ENCODE measurements at regions not wholly inside any gene's neighbourhood (a gene's known extent, or its start where the extent isn't known, plus 50 kb on each side); places are given as distances from the start of the nearest gene placed in this dataset.

GRCh38 chr5:121737120-121737519, 114.6 kb upstream of the FTMT start:
- TF ChIP-seq, protein P1, sequence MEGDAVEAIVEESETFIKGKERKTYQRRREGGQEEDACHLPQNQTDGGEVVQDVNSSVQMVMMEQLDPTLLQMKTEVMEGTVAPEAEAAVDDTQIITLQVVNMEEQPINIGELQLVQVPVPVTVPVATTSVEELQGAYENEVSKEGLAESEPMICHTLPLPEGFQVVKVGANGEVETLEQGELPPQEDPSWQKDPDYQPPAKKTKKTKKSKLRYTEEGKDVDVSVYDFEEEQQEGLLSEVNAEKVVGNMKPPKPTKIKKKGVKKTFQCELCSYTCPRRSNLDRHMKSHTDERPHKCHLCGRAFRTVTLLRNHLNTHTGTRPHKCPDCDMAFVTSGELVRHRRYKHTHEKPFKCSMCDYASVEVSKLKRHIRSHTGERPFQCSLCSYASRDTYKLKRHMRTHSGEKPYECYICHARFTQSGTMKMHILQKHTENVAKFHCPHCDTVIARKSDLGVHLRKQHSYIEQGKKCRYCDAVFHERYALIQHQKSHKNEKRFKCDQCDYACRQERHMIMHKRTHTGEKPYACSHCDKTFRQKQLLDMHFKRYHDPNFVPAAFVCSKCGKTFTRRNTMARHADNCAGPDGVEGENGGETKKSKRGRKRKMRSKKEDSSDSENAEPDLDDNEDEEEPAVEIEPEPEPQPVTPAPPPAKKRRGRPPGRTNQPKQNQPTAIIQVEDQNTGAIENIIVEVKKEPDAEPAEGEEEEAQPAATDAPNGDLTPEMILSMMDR (IDR thresholded peaks at IDR 0.05; ENCODE audit: low read depth, low read length, poor library complexity, severe bottlenecking) = no peak
- no peak for TF ChIP-seq EZH2phosphoT487 (IDR thresholded peaks at IDR 0.05; ENCODE audit: borderline replicate concordance, low read length)
